Ovary (tissue), 3 donors: ENCODE measurements at regions not wholly inside any gene's neighbourhood (a gene's known extent, or its start where the extent isn't known, plus 50 kb on each side); places are given as distances from the start of the nearest gene placed in this dataset.

Experiments used
- CTCF ChIP-seq, 3 donors: fragments of 450-650 bp in 2 of 3; fragments of 200-600 bp in 1 of 3; IDR thresholded peaks; one replicate each; pipeline versions ENCODE4 v1.5.1 to v1.8.0; 2016 to 2022; ENCODE audit warnings: antibody characterized with exemption in 3 of 3, mild to moderate bottlenecking in 1 of 3
- POLR2A ChIP-seq: fragments of 450-650 bp; IDR thresholded peaks from one replicate; pipeline ENCODE4 v1.6.1; 2017; ENCODE audit warnings: antibody characterized with exemption, mild to moderate bottlenecking, moderate library complexity
- donor health status: DM: no; HTN: no; CAD: no.

- no peak for TF ChIP-seq CTCF (IDR thresholded peaks at IDR 0.05)
- no peak for TF ChIP-seq POLR2A
Measured at GRCh38 chr13:105788530-105788929, 746.9 kb downstream of the EFNB2 start.
